WTC11 (cell line): ENCODE measurements at regions not wholly inside any gene's neighbourhood (a gene's known extent, or its start where the extent isn't known, plus 50 kb on each side); places are given as distances from the start of the nearest gene placed in this dataset.

Source experiments
- ATAC-seq: fragments of 200-7000 bp; cut with Tn5 transposase; 2 replicates; pipeline ENCODE4 v1.10.0; 2021; ENCODE audit warnings: mild to moderate bottlenecking, moderate library complexity
- CTCF ChIA-PET: fragments of 300-600 bp; sonication (Branson Sonifier 250); formaldehyde crosslinking; loops from one replicate; lab custom pipeline; 2021; ENCODE audit warnings: antibody characterized with exemption; lab: Charles Lee
- POLR2A ChIA-PET: fragments of 350-600 bp; sonication (Branson Sonifier 250); formaldehyde crosslinking; loops from one replicate; lab custom pipeline; 2021; ENCODE audit warnings: antibody characterized with exemption; lab: Charles Lee
- DNase-seq: peaks from one replicate; pipeline ENCODE4 v3.0.0; 2021; ENCODE audit warnings: low spot score
- H3K27ac Mint-ChIP-seq: 2 replicates; pipeline ENCODE4 v1.8.0; 2021; ENCODE audit warnings: mixed read lengths
- H3K27me3 Mint-ChIP-seq: 2 replicates; pipeline ENCODE4 v1.8.0; 2021; ENCODE audit warnings: low read depth, mild to moderate bottlenecking, moderate library complexity, mixed read lengths
- H3K36me3 Mint-ChIP-seq: 2 replicates; pipeline ENCODE4 v1.8.0; 2021; ENCODE audit warnings: mixed read lengths
- H3K4me1 Mint-ChIP-seq: 2 replicates; pipeline ENCODE4 v1.8.0; 2022; ENCODE audit warnings: mixed read lengths
- H3K4me3 Mint-ChIP-seq: 2 replicates; pipeline ENCODE4 v1.8.0; 2021; ENCODE audit warnings: mild to moderate bottlenecking, moderate library complexity, mixed read lengths
- H3K9me3 Mint-ChIP-seq: 2 replicates; pipeline ENCODE4 v1.8.0; 2021; ENCODE audit warnings: mixed read lengths
- ATF1 ChIP-seq: sonication (generic); formaldehyde crosslinking; IDR thresholded peaks from 2 replicates; pipeline ENCODE4 v1.8.1; 2023; ENCODE audit warnings: mild to moderate bottlenecking, moderate library complexity, missing genetic modification reagents
- E2F5 ChIP-seq: sonication (generic); formaldehyde crosslinking; IDR thresholded peaks from 2 replicates; pipeline ENCODE4 v1.8.1; 2022; ENCODE audit warnings: mild to moderate bottlenecking, moderate library complexity, missing genetic modification reagents
- EMX1 ChIP-seq: fragments of 250-450 bp; sonication (Bioruptor Pico); IDR thresholded peaks from 2 replicates; pipeline ENCODE4 v1.8.0; 2021; ENCODE audit warnings: mild to moderate bottlenecking
- ETV6 ChIP-seq: sonication (generic); formaldehyde crosslinking; IDR thresholded peaks from 2 replicates; pipeline ENCODE4 v1.8.1; 2022; ENCODE audit warnings: mild to moderate bottlenecking, missing genetic modification reagents
- FOXK1 ChIP-seq: sonication (generic); formaldehyde crosslinking; IDR thresholded peaks from 2 replicates; pipeline ENCODE4 v1.8.0; 2022; ENCODE audit warnings: mild to moderate bottlenecking, moderate library complexity, missing genetic modification reagents
- FOXP1 ChIP-seq: sonication (generic); formaldehyde crosslinking; IDR thresholded peaks from 2 replicates; pipeline ENCODE4 v1.8.0; 2022; ENCODE audit warnings: missing genetic modification reagents, mild to moderate bottlenecking, moderate library complexity, borderline replicate concordance
- IRF1 ChIP-seq: sonication (generic); formaldehyde crosslinking; IDR thresholded peaks from 2 replicates; pipeline ENCODE4 v1.8.0; 2023; ENCODE audit warnings: missing genetic modification reagents
- IRF2 ChIP-seq: sonication (generic); formaldehyde crosslinking; IDR thresholded peaks from 2 replicates; pipeline ENCODE4 v1.8.0; 2022; ENCODE audit warnings: low read depth, missing genetic modification reagents, borderline replicate concordance
- KAT7 ChIP-seq: sonication (generic); formaldehyde crosslinking; IDR thresholded peaks from 2 replicates; pipeline ENCODE4 v1.8.1; 2023; ENCODE audit warnings: missing genetic modification reagents, mild to moderate bottlenecking, borderline replicate concordance
- MLX ChIP-seq: sonication (generic); formaldehyde crosslinking; IDR thresholded peaks from 2 replicates; pipeline ENCODE4 v1.8.1; 2023; ENCODE audit warnings: mild to moderate bottlenecking, missing genetic modification reagents, moderate library complexity
- MXD4 ChIP-seq: fragments of 250-450 bp; sonication (Bioruptor Pico); IDR thresholded peaks from 2 replicates; pipeline ENCODE4 v1.8.0; 2021; ENCODE audit warnings: mild to moderate bottlenecking, moderate library complexity, borderline replicate concordance
- PRDM15 ChIP-seq: sonication (generic); formaldehyde crosslinking; IDR thresholded peaks from 2 replicates; pipeline ENCODE4 v1.8.0; 2022; ENCODE audit warnings: missing genetic modification reagents
- PRRX2 ChIP-seq: fragments of 250-450 bp; sonication (Bioruptor Pico); IDR thresholded peaks from 2 replicates; pipeline ENCODE4 v1.8.0; 2021; ENCODE audit warnings: mild to moderate bottlenecking
- RELA ChIP-seq: sonication (generic); formaldehyde crosslinking; IDR thresholded peaks from 2 replicates; pipeline ENCODE4 v1.8.1; 2022; ENCODE audit warnings: missing genetic modification reagents, mild to moderate bottlenecking, borderline replicate concordance
- ZNF138 ChIP-seq: sonication (generic); formaldehyde crosslinking; conservative IDR thresholded peaks from 2 replicates; pipeline ENCODE4 v1.8.1; 2022; ENCODE audit warnings: mild to moderate bottlenecking, moderate library complexity, missing genetic modification reagents
- ZNF219 ChIP-seq: sonication (generic); formaldehyde crosslinking; IDR thresholded peaks from 2 replicates; pipeline ENCODE4 v1.8.0; 2023; ENCODE audit warnings: missing genetic modification reagents, mild to moderate bottlenecking, borderline replicate concordance
- ZNF232 ChIP-seq: sonication (generic); formaldehyde crosslinking; IDR thresholded peaks from 2 replicates; pipeline ENCODE4 v1.8.0; 2022; ENCODE audit warnings: mild to moderate bottlenecking, missing genetic modification reagents
- ZNF423 ChIP-seq: fragments of 250-450 bp; sonication (Bioruptor Pico); IDR thresholded peaks from 2 replicates; pipeline ENCODE4 v2.1.2; 2022; ENCODE audit warnings: mild to moderate bottlenecking, moderate library complexity
- ZNF532 ChIP-seq: fragments of 250-450 bp; sonication (Bioruptor Pico); IDR thresholded peaks from 2 replicates; pipeline ENCODE4 v1.9.0; 2021; ENCODE audit warnings: mild to moderate bottlenecking, borderline replicate concordance

- H3K27me3 Mint-ChIP-seq, result no peaks in the 10 kb centered on the region
- no peaks in the 10 kb centered on the region for H3K36me3 Mint-ChIP-seq
- CTCF ChIA-PET, result no interaction called here
- H3K9me3 Mint-ChIP-seq, result no peaks in the 10 kb centered on the region
- no peak overlapping the region for H3K27ac Mint-ChIP-seq
- DNase-seq, result no peak
- TF ChIP-seq PRRX2 (CRISPR knock-in tag) (no peak), KAT7 (CRISPR knock-in tag) (no peak), ZNF423 (CRISPR knock-in tag) (no peak), FOXP1 (CRISPR knock-in tag) (no peak), ETV6 (CRISPR knock-in tag) (no peak), IRF1 (CRISPR knock-in tag) (no peak), E2F5 (CRISPR knock-in tag) (no peak), MLX (CRISPR knock-in tag) (no peak), RELA (CRISPR knock-in tag) (no peak), ZNF232 (no peak), ATF1 (no peak), FOXK1 (no peak), ZNF138 (CRISPR knock-in tag) (no peak), MXD4 (CRISPR knock-in tag) (no peak), EMX1 (CRISPR knock-in tag) (no peak), ZNF532 (CRISPR knock-in tag) (no peak), IRF2 (CRISPR knock-in tag) (no peak), ZNF219 (CRISPR knock-in tag) (no peak), PRDM15 (no peak)
- TF ChIP-seq, all 79 proteins: peak for 0
- Mint-ChIP-seq H3K4me1 (0 out of 2 replicates have a peak, but pooled peaks cover 4% of the 10 kb centered on the region), H3K4me3 (no peak overlapping the region)
- POLR2A ChIA-PET, result no interaction called here
- no peak for ATAC-seq
Observed at GRCh38 chr3:124275412-124275811, 283.5 kb upstream of the ROPN1 start.
